ENCODE measurements at regions not wholly inside any gene's neighbourhood (a gene's known extent, or its start where the extent isn't known, plus 50 kb on each side); places are given as distances from the start of the nearest gene placed in this dataset.

GRCh38 chrX:117808426-117808825, 308.2 kb downstream of the KLHL13 start:
- no peak for TF ChIP-seq CTCF (conservative IDR thresholded peaks at IDR 0.05 in 1 of 2, IDR thresholded peaks at IDR 0.05 in 1 of 2; ENCODE audit: extremely low read depth in 1 of 2, insufficient read depth in 1 of 2, low read depth in 1 of 2, low read length in 2 of 2)
- TF ChIP-seq EZH2 (IDR thresholded peaks at IDR 0.05; ENCODE audit: borderline replicate concordance, low read length) = no peak

All from mammary epithelial cell (primary cell).